SK-N-SH (cell line): ENCODE measurements at regions not wholly inside any gene's neighbourhood (a gene's known extent, or its start where the extent isn't known, plus 50 kb on each side); places are given as distances from the start of the nearest gene placed in this dataset.

Experiments
- CTCF ChIA-PET: fragments of 300-600, 350-600 bp; formaldehyde crosslinking; extraction: SDS; loops from one replicate; lab custom pipeline; 2021; lab: Yijun Ruan, JAX
- POLR2A ChIA-PET: fragments of 350-600 bp; sonication (Branson Sonifier 250); formaldehyde crosslinking; extraction: SDS; loops from one replicate; lab custom pipeline; 2020; ENCODE audit warnings: antibody characterized with exemption, inconsistent platforms; lab: Yijun Ruan, JAX
- DNase-seq: peaks from one replicate; pipeline ENCODE4 v3.0.0; 2012
- H2AFZ ChIP-seq: fragments of 200-600 bp; sonication (generic); 2 replicates; pipeline ENCODE4 v1.8.1; 2016; ENCODE audit warnings: antibody characterized with exemption, mild to moderate bottlenecking, low read depth
- H3F3A ChIP-seq: fragments of 200-600 bp; sonication (generic); replicated peaks from 2 replicates; pipeline ENCODE3; 2016; ENCODE audit warnings: antibody characterized with exemption, mild to moderate bottlenecking; ENCODE audit not compliant: insufficient read depth
- H3K27ac ChIP-seq, 2 experiments: fragments of 200-500 bp in 1 of 2; fragments of 200-600 bp in 1 of 2; sonication (Bioruptor generic) in 1 of 2; sonication (generic), shearing (Covaris generic) in 1 of 2; 2 replicates each; pipeline versions ENCODE4 v1.5.1 to v1.6.1; 2014 to 2016; ENCODE audit warnings: low read depth in 2 of 2, inconsistent platforms in 1 of 2, low read length in 1 of 2, mild to moderate bottlenecking in 1 of 2, mixed read lengths in 1 of 2
- H3K27me3 ChIP-seq: fragments of 200-600 bp; sonication (generic), shearing (Covaris generic); 2 replicates; pipeline ENCODE4 v1.6.1; 2016; ENCODE audit warnings: mixed run types; ENCODE audit not compliant: insufficient read depth
- H3K36me3 ChIP-seq, 2 experiments: fragments of 200-500 bp in 1 of 2; fragments of 200-600 bp in 1 of 2; sonication (Bioruptor generic) in 1 of 2; sonication (generic) in 1 of 2; replicated peaks in 1 of 2; 2 replicates each; pipeline versions ENCODE3 to v1.5.1; 2014 to 2016; ENCODE audit warnings: low read length in 1 of 2, mild to moderate bottlenecking in 1 of 2; ENCODE audit not compliant: insufficient read depth in 2 of 2, control insufficient read depth in 1 of 2
- H3K4me1 ChIP-seq, 2 experiments: fragments of 200-500 bp in 1 of 2; fragments of 200-600 bp in 1 of 2; sonication (Bioruptor generic) in 1 of 2; sonication (generic), shearing (Covaris generic) in 1 of 2; 2 replicates each; pipeline versions ENCODE4 v1.5.1 to v1.6.1; 2014 to 2016; ENCODE audit warnings: low read depth in 1 of 2, low read length in 1 of 2, mixed run types in 1 of 2; ENCODE audit not compliant: insufficient read depth in 2 of 2, control insufficient read depth in 1 of 2
- H3K4me2 ChIP-seq: fragments of 200-600 bp; sonication (generic), shearing (Covaris generic); 2 replicates; pipeline ENCODE4 v1.6.1; 2017; ENCODE audit warnings: mixed run types
- H3K4me3 ChIP-seq, 2 experiments: fragments of 200-500 bp in 1 of 2; fragments of 200-600 bp in 1 of 2; sonication (Bioruptor generic) in 1 of 2; sonication (generic), shearing (Covaris generic) in 1 of 2; 2 replicates each; pipeline versions ENCODE4 v1.5.1 to v1.8.1; 2014 to 2016; ENCODE audit warnings: low read depth in 2 of 2, inconsistent platforms in 1 of 2, low read length in 1 of 2, mild to moderate bottlenecking in 1 of 2, mixed read lengths in 1 of 2, moderate library complexity in 1 of 2
- H3K79me2 ChIP-seq: fragments of 200-600 bp; sonication (generic); 2 replicates; pipeline ENCODE4 v1.8.1; 2017; ENCODE audit warnings: mild to moderate bottlenecking; ENCODE audit not compliant: insufficient read depth
- H3K9ac ChIP-seq: fragments of 200-600 bp; sonication (generic); 2 replicates; pipeline ENCODE4 v1.6.1; 2017; ENCODE audit warnings: mixed run types
- H3K9me2 ChIP-seq: fragments of 200-600 bp; sonication (generic); 2 replicates; pipeline ENCODE4 v1.6.1; 2017; ENCODE audit warnings: mixed run types
- H3K9me3 ChIP-seq: fragments of 200-600 bp; sonication (generic); 2 replicates; pipeline ENCODE4 v1.6.1; 2017; ENCODE audit warnings: mixed run types, mild to moderate bottlenecking, moderate library complexity
- H4K20me1 ChIP-seq: fragments of 200-600 bp; sonication (generic); 2 replicates; pipeline ENCODE4 v1.6.1; 2017; ENCODE audit warnings: mild to moderate bottlenecking, mixed run types; ENCODE audit not compliant: insufficient read depth
- CTCF ChIP-seq: fragments of 200-600 bp; sonication (generic); IDR thresholded peaks from 2 replicates; pipeline ENCODE4 v1.6.1; 2017; ENCODE audit warnings: antibody characterized with exemption, mild to moderate bottlenecking, moderate library complexity
- ELF1 ChIP-seq: IDR thresholded peaks from 2 replicates; pipeline ENCODE4 v1.4.0; 2012
- EP300 ChIP-seq, 2 experiments: IDR thresholded peaks; 2 replicates each; pipeline versions ENCODE4 v1.4.0 to v1.6.1; 2012; ENCODE audit warnings: borderline replicate concordance in 1 of 2, low read depth in 1 of 2, low read length in 1 of 2
- EZH2phosphoT487 ChIP-seq: fragments of 200-600 bp; sonication (generic); IDR thresholded peaks from 2 replicates; pipeline ENCODE4 v1.6.1; 2017; ENCODE audit warnings: low read depth, mixed run types, mild to moderate bottlenecking, antibody characterized with exemption, moderate library complexity, borderline replicate concordance
- FOXJ3 ChIP-seq: sonication (generic); formaldehyde crosslinking; IDR thresholded peaks from 2 replicates; pipeline ENCODE4 v1.5.1; 2020; ENCODE audit warnings: mild to moderate bottlenecking, missing genetic modification reagents
- FOXM1 ChIP-seq: IDR thresholded peaks from 2 replicates; pipeline ENCODE4 v1.4.0; 2012; ENCODE audit warnings: low read depth, mild to moderate bottlenecking
- GABPA ChIP-seq: IDR thresholded peaks from 2 replicates; pipeline ENCODE4 v1.4.0; 2012; ENCODE audit warnings: low read depth, mild to moderate bottlenecking
- IRF3 ChIP-seq: fragments of 150-350 bp; IDR thresholded peaks from 2 replicates; pipeline ENCODE4 v1.6.1; 2016; ENCODE audit warnings: mild to moderate bottlenecking, low read depth, low read length
- JUND ChIP-seq: IDR thresholded peaks from 2 replicates; pipeline ENCODE4 v1.4.0; 2012
- MAX ChIP-seq: IDR thresholded peaks from 2 replicates; pipeline ENCODE4 v1.4.0; 2012; ENCODE audit warnings: low read depth
- MXI1 ChIP-seq: IDR thresholded peaks from 2 replicates; pipeline ENCODE4 v1.6.1; 2012; ENCODE audit warnings: mild to moderate bottlenecking, low read depth, low read length, improper control_type of control experiment
- NFIC ChIP-seq: IDR thresholded peaks from 2 replicates; pipeline ENCODE4 v1.4.0; 2012; ENCODE audit warnings: borderline replicate concordance
- NRF1 ChIP-seq: IDR thresholded peaks from 2 replicates; pipeline ENCODE4 v1.6.1; 2012; ENCODE audit warnings: low read depth, mild to moderate bottlenecking, low read length
- PBX3 ChIP-seq: IDR thresholded peaks from 2 replicates; pipeline ENCODE4; 2012
- REST ChIP-seq: IDR thresholded peaks from 2 replicates; pipeline ENCODE4 v1.6.1; 2012; ENCODE audit warnings: mild to moderate bottlenecking, low read depth, low read length, moderate library complexity
- RFX5 ChIP-seq: IDR thresholded peaks from 2 replicates; pipeline ENCODE4 v1.6.1; 2012; ENCODE audit warnings: mild to moderate bottlenecking, improper control_type of control experiment, low read length
- SIN3A ChIP-seq: IDR thresholded peaks from 2 replicates; pipeline ENCODE4 v1.6.1; 2012; ENCODE audit warnings: low read depth, mild to moderate bottlenecking, low read length, moderate library complexity, borderline replicate concordance
- SMC3 ChIP-seq: IDR thresholded peaks from 2 replicates; pipeline ENCODE4 v1.6.1; 2012; ENCODE audit warnings: low read depth, low read length, improper control_type of control experiment
- TAF1 ChIP-seq: IDR thresholded peaks from 2 replicates; pipeline ENCODE4 v1.6.1; 2012; ENCODE audit warnings: low read depth, mild to moderate bottlenecking, low read length, moderate library complexity, borderline replicate concordance
- TEAD4 ChIP-seq: IDR thresholded peaks from 2 replicates; pipeline ENCODE4 v1.4.0; 2012; ENCODE audit warnings: mild to moderate bottlenecking, borderline replicate concordance; ENCODE audit not compliant: insufficient read depth
- YY1 ChIP-seq: IDR thresholded peaks from 2 replicates; pipeline ENCODE4 v1.4.0; 2012; ENCODE audit warnings: low read depth, mild to moderate bottlenecking
- WGBS: methylation state at CpG from one replicate; pipeline ENCODE4 v1.1.6; 2017; ENCODE audit warnings: low lambda C conversion rate; 5-methylcytosine and 5-hydroxymethylcytosine counted together

- TF ChIP-seq CTCF (no peak), SMC3 (no peak), FOXJ3 (no peak), TAF1 (no peak), FOXM1 (no peak), MAX (no peak), EZH2phosphoT487 (no peak), SIN3A (no peak)
Observed at GRCh38 chr20:19958219-19958618, 58.9 kb upstream of the NAA20 start (continued).

- H3K4me1 ChIP-seq: no peaks in the 10 kb centered on the region
- TF ChIP-seq MAX: no peak
- TF ChIP-seq MXI1: no peak
- no peak for TF ChIP-seq NRF1
- no peak for TF ChIP-seq YY1
- no peak for TF ChIP-seq PBX3
- TF ChIP-seq EZH2phosphoT487: no peak
- no peak for TF ChIP-seq GABPA
- no peak for TF ChIP-seq JUND
- no peak for TF ChIP-seq NFIC
- TF ChIP-seq IRF3: no peak
- no peak for TF ChIP-seq EP300 (IDR thresholded peaks at IDR 0.05; ENCODE audit: borderline replicate concordance in 1 of 2, low read depth in 1 of 2, low read length in 1 of 2)
- TF ChIP-seq TEAD4: no peak
- TF ChIP-seq REST: no peak
- no peak for TF ChIP-seq FOXM1
- no peak for TF ChIP-seq CTCF
- no peak for TF ChIP-seq ELF1
- TF ChIP-seq RFX5: no peak
Observed at GRCh38 chr20:19958928-19959327, 58.2 kb upstream of the NAA20 start.

More at GRCh38 chr20:19958928-19959327, 58.2 kb upstream of the NAA20 start:
- no peak overlapping the region for H3K27ac ChIP-seq
- DNase-seq: no peak
- no peaks in the 10 kb centered on the region for H4K20me1 ChIP-seq
- H3K9me2 ChIP-seq: no peaks in the 10 kb centered on the region
- 85% methylated on average over 4 of the region's 4 CpGs for whole genome bisulfite sequencing
- no peak overlapping the region for H2AFZ ChIP-seq
- no peaks in the 10 kb centered on the region for H3K9me3 ChIP-seq
- H3F3A ChIP-seq: no peaks in the 10 kb centered on the region
- peaks cover 0 to 4% of the 10 kb centered on the region in 2 experiments for H3K36me3 ChIP-seq
- no peak overlapping the region for H3K4me3 ChIP-seq
- ChIA-PET CTCF (no interaction called here), POLR2A (no interaction called here)
- no peak overlapping the region for H3K4me2 ChIP-seq
- no peak overlapping the region for H3K9ac ChIP-seq
- no peaks in the 10 kb centered on the region for H3K27me3 ChIP-seq
- H3K79me2 ChIP-seq: no peaks in the 10 kb centered on the region
